HG02642 (cell line): ENCODE measurements at regions not wholly inside any gene's neighbourhood (a gene's known extent, or its start where the extent isn't known, plus 50 kb on each side); places are given as distances from the start of the nearest gene placed in this dataset.
"Not testable (repeated sequence)": the region's sequence is repeated elsewhere in the genome, so short reads cannot be mapped to it uniquely, and the experiment has no call there.

Experiments
- ATAC-seq: cut with Tn5 transposase; IDR thresholded peaks from one replicate; pipeline ENCODE4 v1.9.1; 2021; ENCODE audit warnings: mild to moderate bottlenecking; ENCODE audit not compliant: unreplicated experiment, poor library complexity

DNA sequence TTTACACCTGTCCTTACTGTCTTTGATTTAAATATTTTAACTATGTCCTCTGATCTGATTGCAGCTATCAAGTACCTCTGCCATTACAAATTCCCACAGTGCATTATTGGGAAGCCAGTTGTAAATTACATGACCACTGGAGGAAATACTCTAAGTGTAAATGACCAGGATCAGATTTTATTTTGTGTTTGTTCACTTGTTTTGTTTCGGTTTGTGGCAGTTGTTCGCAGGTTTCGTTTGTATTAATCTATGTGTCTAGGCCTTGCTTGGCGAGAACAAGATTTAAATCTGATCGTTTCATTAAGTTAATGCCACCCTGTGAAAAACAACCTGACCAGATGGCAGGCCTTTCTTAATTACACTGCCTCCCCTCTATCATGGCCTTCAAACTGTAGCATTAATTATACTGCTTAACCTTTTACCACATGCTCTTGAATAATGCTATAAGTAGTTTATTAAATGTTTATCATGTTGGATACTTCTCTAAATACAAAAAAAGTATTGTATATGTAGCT is 990.1 kb downstream of the TMTC2 start:
- no peak for ATAC-seq

DNA sequence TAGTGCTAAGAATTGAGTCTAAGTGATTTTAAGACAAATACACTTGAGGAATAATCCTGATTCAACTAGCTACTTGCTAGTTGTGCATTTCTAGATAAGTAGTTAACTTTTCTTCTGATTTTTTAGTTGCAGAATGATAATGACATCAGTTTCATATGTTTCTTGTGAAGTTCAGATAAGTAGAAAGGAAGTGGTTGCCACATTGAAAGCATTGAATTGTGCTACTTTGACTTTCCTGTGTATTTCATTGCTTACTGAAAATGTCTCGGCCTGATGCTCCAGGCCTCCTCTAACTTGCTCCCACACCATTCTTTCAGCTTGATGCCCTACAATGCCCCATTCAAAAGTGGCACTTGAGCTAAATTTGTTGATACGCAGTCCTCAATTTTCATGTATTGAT is 980.0 kb downstream of the TMTC2 start:
- no peak for ATAC-seq

GRCh38 chr12:83665634-83666218 is 979.0 kb downstream of the TMTC2 start:
- ATAC-seq: no peak

DNA sequence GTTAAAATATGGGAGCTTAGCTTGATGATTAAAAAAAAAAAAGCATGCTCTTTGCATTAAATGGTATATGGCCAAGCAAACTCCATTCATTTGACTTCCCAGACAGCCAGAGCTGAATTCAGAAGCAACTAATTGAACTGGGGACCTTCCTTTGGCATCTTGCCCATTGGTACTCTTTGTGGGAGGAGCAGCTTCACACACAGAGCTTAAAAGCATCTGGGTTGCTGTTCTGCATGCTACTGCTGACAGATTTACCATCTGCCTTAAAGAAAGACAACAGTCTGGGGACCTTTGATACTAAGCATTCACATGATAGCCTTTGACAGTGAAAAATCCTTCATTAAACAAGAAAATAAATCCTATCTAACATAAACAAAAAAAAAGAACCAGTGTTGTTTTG is 977.9 kb downstream of the TMTC2 start:
- ATAC-seq: no peak

DNA sequence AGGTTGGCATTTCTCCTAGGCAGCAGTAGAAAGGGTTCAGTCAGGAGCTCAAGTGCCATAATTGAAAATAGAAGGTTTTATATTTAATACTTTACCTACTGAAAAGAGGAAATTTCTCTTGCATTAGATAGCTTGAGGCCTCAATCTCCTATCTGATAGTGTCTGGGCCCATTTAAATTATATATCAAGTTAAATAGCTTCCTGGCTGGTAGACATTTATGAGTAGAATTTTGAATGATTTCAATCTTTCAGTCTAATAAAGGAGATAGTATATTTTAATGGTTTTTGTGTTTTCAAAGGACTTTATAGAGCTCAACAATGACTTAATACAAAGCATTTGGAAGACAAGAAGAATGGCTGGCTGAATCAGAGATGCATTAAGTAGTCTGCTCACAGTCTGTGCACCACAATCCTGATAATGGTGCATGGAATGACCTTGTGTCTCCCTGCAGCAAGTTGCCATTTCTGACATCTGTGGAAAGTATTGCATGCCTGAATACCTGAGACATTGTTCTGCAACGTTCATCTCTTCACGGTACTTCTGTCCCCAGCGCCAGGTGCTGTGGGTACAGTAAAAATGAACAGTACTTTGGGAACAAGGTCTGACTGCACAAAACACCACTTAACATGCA is 974.1 kb downstream of the TMTC2 start:
- ATAC-seq: no peak

DNA sequence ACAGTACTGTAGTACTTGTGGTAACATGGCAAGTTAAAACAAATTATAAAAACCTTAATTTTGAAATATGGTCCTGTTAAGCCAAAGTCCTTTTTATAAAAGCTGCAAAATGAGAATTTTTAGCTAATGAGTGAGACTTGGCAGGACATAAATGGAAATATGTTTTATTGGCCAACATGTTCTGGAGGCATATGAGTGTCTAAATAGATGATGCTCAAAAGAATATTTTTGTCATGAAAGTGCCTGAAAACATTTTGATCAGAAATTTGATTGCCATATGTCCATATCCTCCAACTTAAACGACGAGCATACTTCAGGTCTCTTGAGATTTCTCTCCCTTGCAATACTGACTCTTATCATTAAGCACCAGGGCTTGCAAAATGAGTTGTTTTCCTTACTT is 972.6 kb downstream of the TMTC2 start:
- no peak for ATAC-seq

DNA sequence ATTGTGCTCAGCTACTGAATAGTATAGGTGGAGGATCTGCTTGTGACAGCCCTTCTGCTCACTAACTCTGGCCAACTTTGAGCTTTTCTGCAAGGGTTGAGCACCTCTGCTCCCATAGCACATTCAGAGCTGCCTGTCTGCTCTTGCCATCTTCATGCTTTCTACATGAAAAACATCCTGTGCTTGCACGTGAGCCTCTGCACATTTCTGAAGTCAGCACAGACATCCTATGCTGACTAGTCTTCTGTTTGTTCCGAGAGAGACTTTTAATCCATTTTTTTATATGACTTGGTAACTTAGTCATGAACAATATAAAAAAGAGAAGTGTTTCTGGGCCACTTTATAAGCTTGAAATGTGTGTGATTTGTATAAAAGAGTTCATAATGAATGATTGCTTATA is 969.3 kb downstream of the TMTC2 start:
- no peak for ATAC-seq

DNA sequence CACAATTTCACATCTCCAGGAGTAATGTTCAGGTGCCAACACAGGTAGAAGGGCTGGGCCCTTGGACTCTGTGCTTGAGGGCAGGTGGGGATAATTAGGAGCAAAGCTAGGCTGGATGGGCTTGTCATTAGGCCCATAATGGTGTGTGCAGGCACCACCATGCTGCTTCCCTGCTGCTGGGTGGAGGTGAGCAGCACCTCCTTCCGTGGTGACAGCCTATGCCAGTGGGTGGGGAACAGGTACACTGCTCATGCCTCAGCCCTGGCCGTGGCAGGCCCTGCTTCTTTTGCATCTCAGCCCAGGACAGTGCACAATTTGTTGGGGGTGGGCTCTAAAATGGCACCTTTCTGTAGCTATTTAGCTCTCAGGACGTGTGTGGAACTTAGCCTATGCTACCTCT is 955.5 kb downstream of the TMTC2 start:
- ATAC-seq: no peak

GRCh38 chr12:83641789-83642188 is 955.1 kb downstream of the TMTC2 start:
- ATAC-seq: no peak

GRCh38 chr12:83634726-83635267 is 948.1 kb downstream of the TMTC2 start:
- ATAC-seq: no peak

GRCh38 chr12:83630526-83630925 is 943.8 kb downstream of the TMTC2 start:
- ATAC-seq: no peak

DNA sequence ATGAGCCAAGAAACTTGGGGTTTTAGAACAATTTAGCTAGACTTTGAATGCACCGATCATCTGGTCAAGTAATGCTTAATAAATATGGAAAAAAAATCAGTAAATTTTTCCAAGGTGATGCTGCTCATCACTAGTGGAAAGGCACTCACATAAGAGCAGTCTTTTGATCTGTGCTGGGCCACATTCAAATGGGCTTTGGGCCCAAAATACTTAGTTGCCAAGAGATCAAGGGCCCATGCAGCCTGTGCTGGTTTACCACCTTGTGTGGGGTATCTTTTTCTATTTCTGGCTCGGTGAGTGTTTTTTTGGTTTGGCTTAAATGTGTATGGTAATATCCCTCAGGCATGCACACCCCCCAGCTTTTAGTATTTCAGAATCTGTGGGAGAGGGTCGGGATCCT is 943.2 kb downstream of the TMTC2 start:
- ATAC-seq: no peak

DNA sequence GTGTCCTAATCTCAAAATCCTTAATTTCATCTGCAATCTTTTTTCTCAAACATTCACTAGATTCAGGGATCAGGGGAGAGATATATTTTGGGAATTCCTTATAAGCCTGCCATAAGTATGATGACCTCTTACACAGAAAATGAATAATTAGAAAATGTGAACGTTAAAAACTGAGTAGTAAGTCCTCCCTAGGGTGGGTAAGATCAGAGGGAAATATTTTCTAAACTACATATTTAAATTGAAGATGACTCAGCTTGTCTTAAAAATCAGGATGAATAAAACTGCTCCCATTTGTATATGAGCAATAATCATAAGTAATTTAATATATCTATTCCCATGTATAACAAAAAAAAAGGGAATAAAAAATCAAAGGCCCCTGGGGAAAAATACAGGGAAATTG is 935.5 kb downstream of the TMTC2 start:
- ATAC-seq: no peak

- no peak for ATAC-seq
Measured at GRCh38 chr12:83619973-83620372, 933.3 kb downstream of the TMTC2 start.

DNA sequence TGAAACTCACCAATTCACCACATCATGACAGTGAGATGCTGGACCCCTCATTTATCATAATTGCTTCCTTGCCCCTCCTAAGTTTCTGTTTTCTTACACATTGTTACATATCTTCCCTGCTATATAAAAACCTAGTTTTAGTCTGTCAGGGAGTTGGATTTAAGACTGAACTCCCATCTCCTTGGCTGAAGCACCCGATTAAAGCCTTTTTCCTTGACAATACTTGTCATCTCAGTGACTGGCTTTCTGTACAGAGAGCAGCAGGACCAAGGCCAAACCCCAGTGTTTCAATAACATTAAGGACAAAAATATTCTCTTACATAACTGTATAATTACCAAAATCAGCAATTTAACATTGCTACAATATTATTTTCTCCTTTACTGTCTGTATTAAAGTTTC is 928.4 kb downstream of the TMTC2 start:
- ATAC-seq: no peak

GRCh38 chr12:83613586-83614110 is 926.9 kb downstream of the TMTC2 start:
- ATAC-seq: no peak

DNA sequence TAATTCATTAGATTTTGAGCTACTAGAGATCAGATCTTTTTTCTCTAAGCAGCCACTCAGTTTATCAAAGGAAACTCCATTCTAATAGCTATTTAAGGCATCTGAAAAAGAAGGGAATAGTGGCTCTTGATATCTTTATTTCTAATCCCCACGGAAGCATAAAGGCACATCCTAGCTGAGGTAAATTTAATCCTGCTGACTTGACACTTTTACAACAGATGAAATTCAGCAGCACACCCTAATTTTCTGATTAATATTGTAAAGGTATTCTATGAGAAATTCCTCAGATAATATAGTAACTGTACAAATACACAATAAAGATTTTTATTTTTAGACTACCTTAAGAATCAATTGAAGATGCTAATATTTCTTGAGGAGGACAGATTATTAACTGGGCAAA is 916.4 kb downstream of the TMTC2 start:
- no peak for ATAC-seq

- no peak for ATAC-seq
Measured at GRCh38 chr12:83575326-83575725, 888.6 kb downstream of the TMTC2 start.

DNA sequence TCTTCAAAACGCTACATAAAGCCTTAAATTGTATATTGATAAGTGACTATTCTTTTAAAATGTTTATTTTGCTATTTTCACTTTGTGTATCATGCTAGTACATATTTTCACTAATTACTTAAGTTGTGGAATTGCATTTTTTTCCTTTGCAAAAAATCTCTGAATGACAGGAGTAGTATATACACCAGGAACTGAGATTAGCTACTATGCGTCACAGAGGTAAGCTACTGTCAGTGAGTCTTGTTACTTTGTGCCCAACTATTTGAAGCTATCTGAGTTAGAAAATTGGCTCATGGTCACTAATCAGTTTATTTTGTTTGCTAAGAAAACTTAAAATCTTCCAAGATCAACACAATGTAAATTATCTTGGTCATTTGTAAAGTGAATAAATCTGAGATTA is 887.4 kb downstream of the TMTC2 start:
- ATAC-seq: no peak

DNA sequence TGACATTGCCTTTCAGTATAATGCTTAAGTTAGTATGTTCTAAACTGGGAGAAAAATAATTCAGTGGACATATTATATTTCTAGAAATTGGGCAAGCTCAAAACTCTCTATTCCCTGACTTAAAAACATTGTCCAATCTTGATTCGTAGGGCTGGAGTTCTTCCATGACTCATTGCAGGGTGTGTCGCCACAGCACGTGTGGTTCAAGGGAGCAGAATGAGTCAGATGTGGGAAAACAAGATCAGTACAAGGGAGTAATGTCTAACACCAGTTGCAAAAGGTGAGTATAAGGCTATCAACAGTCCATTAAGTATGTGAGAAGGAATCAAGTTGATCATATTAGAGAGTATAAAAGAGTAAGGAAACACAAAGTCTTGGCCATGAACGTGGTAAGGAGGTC is 887.0 kb downstream of the TMTC2 start:
- no peak for ATAC-seq

- ATAC-seq: no peak
Measured at GRCh38 chr12:83559650-83560049, 872.9 kb downstream of the TMTC2 start.

- not testable (repeated sequence) for ATAC-seq
Measured at GRCh38 chr12:83556040-83556439, 869.3 kb downstream of the TMTC2 start.
